GM23248 (cell line): ENCODE measurements at regions not wholly inside any gene's neighbourhood (a gene's known extent, or its start where the extent isn't known, plus 50 kb on each side); places are given as distances from the start of the nearest gene placed in this dataset.

Experiments
- EZH2 ChIP-seq: fragments of 200-600 bp; sonication (generic); IDR thresholded peaks from 2 replicates; pipeline ENCODE4 v1.6.1; 2018; ENCODE audit warnings: antibody characterized with exemption, mild to moderate bottlenecking; ENCODE audit not compliant: insufficient read depth, poor library complexity, severe bottlenecking
- EZH2phosphoT487 ChIP-seq: fragments of 200-600 bp; sonication (generic); IDR thresholded peaks from 2 replicates; pipeline ENCODE4 v1.6.1; 2018; ENCODE audit warnings: antibody characterized with exemption, moderate library complexity, mild to moderate bottlenecking, low read depth; ENCODE audit not compliant: insufficient read depth

- no peak for TF ChIP-seq EZH2
- no peak for TF ChIP-seq EZH2phosphoT487
These were observed 78.0 kb downstream of the DKK1 start for GRCh38 chr10:52391927-52392602.
